Panc1 (cell line): ENCODE measurements at regions not wholly inside any gene's neighbourhood (a gene's known extent, or its start where the extent isn't known, plus 50 kb on each side); places are given as distances from the start of the nearest gene placed in this dataset.

ENCODE experiments used
- ATAC-seq: fragments of 200-7000 bp; cut with Tn5 transposase; 2 replicates; pipeline ENCODE4 v1.9.1; 2020; ENCODE audit warnings: mild to moderate bottlenecking, moderate library complexity
- BruUV-seq: library from RNA; stranded (reverse); fragments of 400-500 nt; replicated peaks from 2 replicates; lab custom pipeline; 2021; lab: Mats Ljungman, UMichigan
- CTCF ChIA-PET: fragments of 300-600 bp; sonication (Branson Sonifier 250); formaldehyde crosslinking; loops from one replicate; lab custom pipeline; 2022; ENCODE audit warnings: antibody characterized with exemption; lab: Charles Lee
- POLR2A ChIA-PET: fragments of 300-600 bp; sonication (Branson Sonifier 250); formaldehyde crosslinking; loops from one replicate; lab custom pipeline; 2022; ENCODE audit warnings: antibody characterized with exemption; lab: Charles Lee
- DNase-seq: peaks from one replicate; pipeline ENCODE4 v3.0.0-alpha.2; 2010; ENCODE audit warnings: low read depth, low spot score
- H3K27ac ChIP-seq: 2 replicates; pipeline ENCODE4 v1.5.1; 2011; ENCODE audit warnings: mild to moderate bottlenecking, low read length, inconsistent platforms
- H3K27me3 ChIP-seq: fragments of 200-500 bp; sonication (Bioruptor generic); 2 replicates; pipeline ENCODE4 v1.6.0; 2014; ENCODE audit warnings: low read length, inconsistent platforms; ENCODE audit not compliant: control insufficient read depth, insufficient read depth
- H3K36me3 ChIP-seq: fragments of 200-500 bp; sonication (Bioruptor generic); 2 replicates; pipeline ENCODE4 v1.5.1; 2014; ENCODE audit warnings: inconsistent platforms, mild to moderate bottlenecking, low read length, moderate library complexity; ENCODE audit not compliant: control insufficient read depth, insufficient read depth
- H3K4me1 ChIP-seq: 2 replicates; pipeline ENCODE4 v1.5.1; 2011; ENCODE audit warnings: inconsistent platforms, mild to moderate bottlenecking, low read length, moderate library complexity; ENCODE audit not compliant: control insufficient read depth, insufficient read depth
- H3K4me3 ChIP-seq, 2 experiments: 2 replicates each; pipeline ENCODE4 v1.5.1; 2011 to 2012; ENCODE audit warnings: low read depth in 2 of 2, low read length in 2 of 2, mild to moderate bottlenecking in 2 of 2, inconsistent platforms in 1 of 2, moderate library complexity in 1 of 2
- H3K9me3 ChIP-seq: fragments of 200-500 bp; sonication (Bioruptor generic); 2 replicates; pipeline ENCODE4 v1.5.1; 2014; ENCODE audit warnings: low read depth, mild to moderate bottlenecking, inconsistent platforms, low read length, moderate library complexity; ENCODE audit not compliant: control insufficient read depth, insufficient read depth
- POLR2AphosphoS5 ChIP-seq: IDR thresholded peaks from 2 replicates; pipeline ENCODE4 v1.6.1; 2012; ENCODE audit warnings: mild to moderate bottlenecking, low read depth, low read length, moderate library complexity
- SIN3A ChIP-seq: IDR thresholded peaks from 2 replicates; pipeline ENCODE4 v1.6.1; 2012; ENCODE audit warnings: low read depth, mild to moderate bottlenecking, low read length, moderate library complexity, borderline replicate concordance; ENCODE audit not compliant: insufficient read depth
- TCF7L2 ChIP-seq: IDR thresholded peaks from 2 replicates; pipeline ENCODE4 v1.6.1; 2011; ENCODE audit warnings: mild to moderate bottlenecking, low read depth, low read length, inconsistent platforms
- in situ Hi-C: cut with HindIII; loops from 2 replicates; pipeline ENCODE4 v1.10.0; 2016; ENCODE audit warnings: low sequenced_read_pairs, low pct_unique_long_range_greater_than_20kb
- intact Hi-C: fragments of 100-400 bp; cut with micrococcal nuclease; formaldehyde crosslinking; loops from one replicate; pipeline ENCODE4 v1.10.0; 2022; ENCODE audit not compliant: unreplicated experiment
- TF ChIP-seq, protein P1 (sequence below): fragments of 450-650 bp; IDR thresholded peaks from 2 replicates; pipeline ENCODE4 v1.5.1; 2017; ENCODE audit warnings: mild to moderate bottlenecking
- TF ChIP-seq, protein P2 (sequence below), 2 experiments: IDR thresholded peaks; 2 replicates each; pipeline ENCODE4 v1.6.1; 2011 to 2012; ENCODE audit warnings: low read depth in 2 of 2, control low read depth in 1 of 2, low read length in 1 of 2, mild to moderate bottlenecking in 1 of 2, moderate library complexity in 1 of 2; ENCODE audit not compliant: insufficient read depth in 1 of 2

DNA sequence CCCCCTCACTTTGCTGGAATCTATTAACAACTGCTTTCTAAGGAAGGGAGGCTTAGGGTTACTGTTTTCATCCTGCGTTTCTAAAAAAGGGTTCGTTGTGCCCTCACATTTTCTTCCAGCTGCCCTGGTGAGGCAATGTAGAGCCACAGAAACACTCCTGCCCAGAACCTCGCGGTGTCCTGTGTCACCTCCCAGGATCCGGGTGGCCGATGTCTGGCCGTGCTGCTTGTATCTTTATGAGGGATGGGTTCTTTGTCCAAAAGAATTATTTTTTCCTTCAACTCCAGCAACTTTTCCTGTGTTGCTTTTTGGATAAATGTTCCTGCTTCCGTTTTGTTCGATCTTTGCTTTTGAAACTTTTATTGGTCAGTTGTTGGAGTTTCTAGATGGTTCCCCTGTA, 291.8 kb upstream of the HS6ST1 start:
- BruUV-seq = no TSS peak
- no peak for ATAC-seq
- Histone ChIP-seq H3K9me3 (no peaks in the 10 kb centered on the region), H3K27me3 (no peaks in the 10 kb centered on the region), H3K36me3 (no peaks in the 10 kb centered on the region), H3K4me1 (no peaks in the 10 kb centered on the region; the same call in 1 of the 2 replicates), H3K4me3 (no peak overlapping the region), H3K27ac (no peak overlapping the region)
- TF ChIP-seq POLR2AphosphoS5 (no peak), SIN3A (no peak), TCF7L2 (no peak)
- TF ChIP-seq, protein P1, sequence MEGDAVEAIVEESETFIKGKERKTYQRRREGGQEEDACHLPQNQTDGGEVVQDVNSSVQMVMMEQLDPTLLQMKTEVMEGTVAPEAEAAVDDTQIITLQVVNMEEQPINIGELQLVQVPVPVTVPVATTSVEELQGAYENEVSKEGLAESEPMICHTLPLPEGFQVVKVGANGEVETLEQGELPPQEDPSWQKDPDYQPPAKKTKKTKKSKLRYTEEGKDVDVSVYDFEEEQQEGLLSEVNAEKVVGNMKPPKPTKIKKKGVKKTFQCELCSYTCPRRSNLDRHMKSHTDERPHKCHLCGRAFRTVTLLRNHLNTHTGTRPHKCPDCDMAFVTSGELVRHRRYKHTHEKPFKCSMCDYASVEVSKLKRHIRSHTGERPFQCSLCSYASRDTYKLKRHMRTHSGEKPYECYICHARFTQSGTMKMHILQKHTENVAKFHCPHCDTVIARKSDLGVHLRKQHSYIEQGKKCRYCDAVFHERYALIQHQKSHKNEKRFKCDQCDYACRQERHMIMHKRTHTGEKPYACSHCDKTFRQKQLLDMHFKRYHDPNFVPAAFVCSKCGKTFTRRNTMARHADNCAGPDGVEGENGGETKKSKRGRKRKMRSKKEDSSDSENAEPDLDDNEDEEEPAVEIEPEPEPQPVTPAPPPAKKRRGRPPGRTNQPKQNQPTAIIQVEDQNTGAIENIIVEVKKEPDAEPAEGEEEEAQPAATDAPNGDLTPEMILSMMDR = no peak
- TF ChIP-seq, protein P2, sequence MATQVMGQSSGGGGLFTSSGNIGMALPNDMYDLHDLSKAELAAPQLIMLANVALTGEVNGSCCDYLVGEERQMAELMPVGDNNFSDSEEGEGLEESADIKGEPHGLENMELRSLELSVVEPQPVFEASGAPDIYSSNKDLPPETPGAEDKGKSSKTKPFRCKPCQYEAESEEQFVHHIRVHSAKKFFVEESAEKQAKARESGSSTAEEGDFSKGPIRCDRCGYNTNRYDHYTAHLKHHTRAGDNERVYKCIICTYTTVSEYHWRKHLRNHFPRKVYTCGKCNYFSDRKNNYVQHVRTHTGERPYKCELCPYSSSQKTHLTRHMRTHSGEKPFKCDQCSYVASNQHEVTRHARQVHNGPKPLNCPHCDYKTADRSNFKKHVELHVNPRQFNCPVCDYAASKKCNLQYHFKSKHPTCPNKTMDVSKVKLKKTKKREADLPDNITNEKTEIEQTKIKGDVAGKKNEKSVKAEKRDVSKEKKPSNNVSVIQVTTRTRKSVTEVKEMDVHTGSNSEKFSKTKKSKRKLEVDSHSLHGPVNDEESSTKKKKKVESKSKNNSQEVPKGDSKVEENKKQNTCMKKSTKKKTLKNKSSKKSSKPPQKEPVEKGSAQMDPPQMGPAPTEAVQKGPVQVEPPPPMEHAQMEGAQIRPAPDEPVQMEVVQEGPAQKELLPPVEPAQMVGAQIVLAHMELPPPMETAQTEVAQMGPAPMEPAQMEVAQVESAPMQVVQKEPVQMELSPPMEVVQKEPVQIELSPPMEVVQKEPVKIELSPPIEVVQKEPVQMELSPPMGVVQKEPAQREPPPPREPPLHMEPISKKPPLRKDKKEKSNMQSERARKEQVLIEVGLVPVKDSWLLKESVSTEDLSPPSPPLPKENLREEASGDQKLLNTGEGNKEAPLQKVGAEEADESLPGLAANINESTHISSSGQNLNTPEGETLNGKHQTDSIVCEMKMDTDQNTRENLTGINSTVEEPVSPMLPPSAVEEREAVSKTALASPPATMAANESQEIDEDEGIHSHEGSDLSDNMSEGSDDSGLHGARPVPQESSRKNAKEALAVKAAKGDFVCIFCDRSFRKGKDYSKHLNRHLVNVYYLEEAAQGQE (IDR thresholded peaks at IDR 0.05; ENCODE audit: insufficient read depth in 1 of 2, low read depth in 2 of 2, low read length in 1 of 2) = no peak
- intact Hi-C loops (no loop called here), in situ Hi-C loops (no loop called here)
- CTCF ChIA-PET = no interaction called here
- DNase-seq = no peak
- POLR2A ChIA-PET = interaction anchor here (0.7 kb wide), 1 partner anchor 43 kb away, joined by 6 read pairs; no protein-coding TSS in a partner anchor

DNA sequence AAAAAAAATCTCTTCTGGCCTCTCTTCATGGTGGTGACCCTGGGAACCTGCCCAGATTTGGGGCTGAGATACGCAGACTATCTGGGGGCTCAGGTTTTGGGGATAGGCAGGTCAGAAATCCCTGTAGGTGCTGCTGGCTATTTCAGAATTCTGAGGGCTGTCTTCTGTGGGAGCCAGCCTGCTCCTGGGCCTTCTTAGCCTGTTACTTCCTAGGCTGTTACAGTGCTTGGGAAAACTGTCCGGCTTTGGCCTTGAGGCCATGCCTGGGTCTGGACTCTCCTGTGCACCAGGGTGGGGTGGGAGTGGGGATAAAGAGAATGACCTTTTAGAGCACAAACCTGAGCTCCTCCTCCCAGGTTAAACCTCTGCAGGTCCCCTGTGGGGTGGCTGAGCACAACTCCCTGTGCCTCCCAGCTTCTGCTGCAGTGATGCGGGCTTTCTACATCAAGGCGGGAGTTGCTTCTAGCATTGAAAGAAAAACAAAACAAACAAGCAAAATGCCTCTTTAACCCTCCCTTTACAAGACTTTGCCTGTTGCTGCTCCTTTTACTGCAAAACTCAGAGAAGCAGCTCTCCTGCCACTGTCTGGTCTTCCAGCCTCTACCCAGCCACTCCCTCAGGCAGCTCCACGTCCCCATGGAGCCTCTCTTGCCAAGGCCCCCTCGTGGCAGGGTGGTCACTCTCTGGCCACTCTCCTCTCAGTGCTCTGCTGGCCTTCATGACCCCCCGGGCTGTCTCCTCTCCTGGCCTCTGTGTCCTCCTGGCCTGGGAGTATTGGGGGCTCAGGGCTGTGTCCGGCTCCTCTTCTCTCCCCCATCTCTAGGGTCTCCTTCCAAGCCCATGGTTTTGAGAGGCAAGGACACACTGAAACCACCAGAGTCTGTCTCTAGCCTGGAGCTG, 293.0 kb upstream of the HS6ST1 start:
- TF ChIP-seq SIN3A = no peak
- no peak for TF ChIP-seq TCF7L2
- TF ChIP-seq POLR2AphosphoS5 = no peak
- TF ChIP-seq, protein P2 (IDR thresholded peaks at IDR 0.05; ENCODE audit: insufficient read depth in 1 of 2, low read depth in 2 of 2, low read length in 1 of 2) = no peak
- TF ChIP-seq, protein P1 = no peak
- CTCF ChIA-PET = no interaction called here

More for the DNA sequence above, 293.0 kb upstream of the HS6ST1 start:
- POLR2A ChIA-PET = interaction anchor here (0.7 kb wide), 1 partner anchor 44 kb away, joined by 6 read pairs; no protein-coding TSS in a partner anchor
- Histone ChIP-seq H3K4me3 (no peak overlapping the region), H3K36me3 (no peaks in the 10 kb centered on the region), H3K4me1 (no peaks in the 10 kb centered on the region; the same call in 1 of the 2 replicates), H3K27ac (no peak overlapping the region), H3K27me3 (no peaks in the 10 kb centered on the region), H3K9me3 (no peaks in the 10 kb centered on the region)
- in situ Hi-C loops (no loop called here), intact Hi-C loops (no loop called here)
- DNase-seq (no peak), ATAC-seq (no peak)
- no TSS peak for BruUV-seq
